NT2/D1 (cell line): ENCODE measurements at regions not wholly inside any gene's neighbourhood (a gene's known extent, or its start where the extent isn't known, plus 50 kb on each side); places are given as distances from the start of the nearest gene placed in this dataset.

Experiments
- SUZ12 ChIP-seq: IDR thresholded peaks from 2 replicates; pipeline ENCODE4 v1.6.1; 2011; ENCODE audit not compliant: insufficient read length, insufficient read depth; ENCODE audit errors: extremely low read depth
- ZNF274 ChIP-seq: IDR thresholded peaks from 2 replicates; pipeline ENCODE4 v1.6.1; 2011; ENCODE audit warnings: mild to moderate bottlenecking, low read depth, low read length

DNA sequence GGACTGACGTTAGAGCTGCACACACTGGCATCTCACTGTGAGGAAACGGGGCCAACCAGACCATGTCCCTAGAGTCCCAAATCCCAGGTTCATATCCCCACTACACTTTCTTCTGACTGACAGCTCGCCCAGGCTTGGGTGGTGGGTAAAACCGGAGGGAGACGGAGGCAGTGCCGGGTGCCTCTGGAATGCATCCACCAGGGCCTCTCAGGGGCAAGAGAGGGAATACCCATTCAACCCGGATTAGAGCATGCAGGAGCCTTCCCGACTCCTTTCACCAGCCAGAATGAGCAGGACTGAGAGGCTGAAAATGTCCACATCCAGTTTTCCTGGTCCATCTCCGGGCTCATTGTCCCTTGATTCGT, 297.2 kb downstream of the ADGRD1 start:
- TF ChIP-seq ZNF274, result no peak
- TF ChIP-seq SUZ12, result no peak
